AG20443 (cell line): ENCODE measurements at regions not wholly inside any gene's neighbourhood (a gene's known extent, or its start where the extent isn't known, plus 50 kb on each side); places are given as distances from the start of the nearest gene placed in this dataset.

Source experiments
- DNase-seq: peaks from one replicate; pipeline ENCODE4 v3.0.0; 2012; ENCODE audit warnings: low spot score, mixed read lengths

GRCh38 chr7:126378642-126379041, 874.1 kb downstream of the GRM8 start:
- no peak for DNase-seq

- no peak for DNase-seq
These were observed 882.6 kb downstream of the GRM8 start for GRCh38 chr7:126370038-126370668.

- DNase-seq = no peak
These were observed 890.0 kb downstream of the GRM8 start for GRCh38 chr7:126362746-126363145.

GRCh38 chr7:126361183-126361582, 891.6 kb downstream of the GRM8 start:
- DNase-seq = no peak

- DNase-seq = no peak
These were observed 912.9 kb downstream of the GRM8 start for GRCh38 chr7:126339813-126340212.

GRCh38 chr7:126305671-126306070, 947.1 kb downstream of the GRM8 start:
- no peak for DNase-seq

GRCh38 chr7:126303926-126304325, 948.8 kb downstream of the GRM8 start:
- DNase-seq = no peak

- no peak for DNase-seq
These were observed 950.1 kb downstream of the GRM8 start for GRCh38 chr7:126302639-126303038.

- no peak for DNase-seq
These were observed 966.4 kb downstream of the GRM8 start for GRCh38 chr7:126286317-126286716.

- no peak for DNase-seq
These were observed 1016.5 kb downstream of the GRM8 start for GRCh38 chr7:126236261-126236660.

- no peak for DNase-seq
These were observed 1024.2 kb downstream of the GRM8 start for GRCh38 chr7:126228356-126229061.

- no peak for DNase-seq
These were observed 1025.1 kb downstream of the GRM8 start for GRCh38 chr7:126227643-126228042.

GRCh38 chr7:126227055-126227454, 1025.7 kb downstream of the GRM8 start:
- DNase-seq = no peak

- no peak for DNase-seq
These were observed 1029.0 kb downstream of the GRM8 start for GRCh38 chr7:126223729-126224128.

GRCh38 chr7:126222782-126223181, 1030.0 kb downstream of the GRM8 start:
- no peak for DNase-seq

GRCh38 chr7:126215785-126216184, 1037.0 kb downstream of the GRM8 start:
- no peak for DNase-seq

- no peak for DNase-seq
These were observed 1038.9 kb downstream of the GRM8 start for GRCh38 chr7:126213876-126214275.

GRCh38 chr7:126211875-126212274, 1040.9 kb downstream of the GRM8 start:
- DNase-seq = no peak

- DNase-seq = no peak
These were observed 1042.0 kb downstream of the GRM8 start for GRCh38 chr7:126210707-126211106.

- no peak for DNase-seq
These were observed 1049.6 kb downstream of the GRM8 start for GRCh38 chr7:126203185-126203584.

- DNase-seq = no peak
These were observed 1050.6 kb downstream of the GRM8 start for GRCh38 chr7:126202177-126202576.

GRCh38 chr7:126185959-126186580, 1066.7 kb downstream of the GRM8 start:
- DNase-seq = no peak

GRCh38 chr7:126179916-126180315, 1072.8 kb downstream of the GRM8 start:
- DNase-seq = no peak
